Omental fat pad (tissue), 1 donor: ENCODE measurements at regions not wholly inside any gene's neighbourhood (a gene's known extent, or its start where the extent isn't known, plus 50 kb on each side); places are given as distances from the start of the nearest gene placed in this dataset.
"Not testable (repeated sequence)": the region's sequence is repeated elsewhere in the genome, so short reads cannot be mapped to it uniquely, and the experiment has no call there.

Experiments
- ATAC-seq: fragments of 150-250 bp; one replicate; pipeline ENCODE4 v1.9.1; 2016; ENCODE audit warnings: mild to moderate bottlenecking, moderate library complexity; ENCODE audit not compliant: low FRiP score
- DNase-seq: peaks from one replicate; pipeline ENCODE4 v3.0.0-alpha.2; 2019; ENCODE audit warnings: low spot score

GRCh38 chr2:111344590-111344989 lies 223.9 kb downstream of the BCL2L11 start:
- ATAC-seq = not testable (repeated sequence)

GRCh38 chr2:111345439-111345838 lies 224.7 kb downstream of the BCL2L11 start:
- not testable (repeated sequence) for DNase-seq, ATAC-seq

More at GRCh38 chr2:111344590-111344989, 223.9 kb downstream of the BCL2L11 start:
- not testable (repeated sequence) for DNase-seq

GRCh38 chr2:111346018-111346930 lies 225.6 kb downstream of the BCL2L11 start:
- peak; percentile 85 for ATAC-seq
- not testable (repeated sequence) for DNase-seq

- not testable (repeated sequence) for DNase-seq, ATAC-seq
Measured at GRCh38 chr2:111347695-111348094, 227.0 kb downstream of the BCL2L11 start.

- DNase-seq, ATAC-seq: not testable (repeated sequence)
Measured at GRCh38 chr2:111348316-111348715, 227.6 kb downstream of the BCL2L11 start.

GRCh38 chr2:111355022-111355817 lies 234.5 kb downstream of the BCL2L11 start:
- not testable (repeated sequence) for ATAC-seq, DNase-seq

GRCh38 chr2:111355823-111356511 lies 235.3 kb downstream of the BCL2L11 start:
- ATAC-seq = not testable (repeated sequence)

GRCh38 chr2:111356512-111357031 lies 235.9 kb downstream of the BCL2L11 start:
- DNase-seq = not testable (repeated sequence)
- ATAC-seq = peak; percentile 79

More at GRCh38 chr2:111355823-111356511, 235.3 kb downstream of the BCL2L11 start:
- DNase-seq = not testable (repeated sequence)

GRCh38 chr2:111365986-111366640 lies 245.4 kb downstream of the BCL2L11 start:
- not testable (repeated sequence) for DNase-seq

GRCh38 chr2:111366641-111367029 lies 245.9 kb downstream of the BCL2L11 start:
- not testable (repeated sequence) for ATAC-seq, DNase-seq

More at GRCh38 chr2:111365986-111366640, 245.4 kb downstream of the BCL2L11 start:
- ATAC-seq = peak; percentile 65

- not testable (repeated sequence) for ATAC-seq, DNase-seq
Measured at GRCh38 chr2:111367080-111367479, 246.4 kb downstream of the BCL2L11 start.

GRCh38 chr2:111367871-111368270 lies 247.2 kb downstream of the BCL2L11 start:
- not testable (repeated sequence) for DNase-seq
- ATAC-seq = peak; percentile 78

- ATAC-seq = peak; percentile 49
- DNase-seq = not testable (repeated sequence)
Measured at GRCh38 chr2:111368288-111368687, 247.6 kb downstream of the BCL2L11 start.

GRCh38 chr2:111373060-111373459 lies 252.3 kb downstream of the BCL2L11 start:
- not testable (repeated sequence) for DNase-seq, ATAC-seq

- not testable (repeated sequence) for ATAC-seq, DNase-seq
Measured at GRCh38 chr2:111373989-111374388, 253.3 kb downstream of the BCL2L11 start.

GRCh38 chr2:111374734-111375133 lies 254.0 kb downstream of the BCL2L11 start:
- ATAC-seq, DNase-seq: not testable (repeated sequence)

GRCh38 chr2:111375320-111375883 lies 254.7 kb downstream of the BCL2L11 start:
- not testable (repeated sequence) for ATAC-seq, DNase-seq
